ENCODE measurements at regions not wholly inside any gene's neighbourhood (a gene's known extent, or its start where the extent isn't known, plus 50 kb on each side); places are given as distances from the start of the nearest gene placed in this dataset.

DNA sequence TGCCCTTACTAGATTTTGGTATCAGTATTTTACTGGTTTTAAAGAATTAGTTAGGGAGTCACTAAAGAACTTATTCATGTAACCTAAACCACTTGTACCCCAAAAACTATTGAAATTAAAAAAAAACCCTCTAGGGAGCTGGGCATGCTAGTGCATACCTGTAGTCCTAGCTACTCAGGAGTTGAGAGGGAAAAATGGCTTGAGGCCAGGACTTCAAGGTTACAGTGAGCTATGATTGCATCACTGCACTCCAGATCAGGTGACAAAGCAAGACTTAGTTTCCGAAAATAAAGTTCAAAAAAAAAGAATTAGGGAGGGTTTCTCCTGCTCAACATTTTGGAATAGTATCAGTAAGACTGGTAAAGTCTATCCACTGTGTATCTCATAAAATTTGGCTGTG lies 364.4 kb upstream of the LUZP2 start:
- TF ChIP-seq ZNF8 (CRISPR knock-in tag; IDR thresholded peaks at IDR 0.05) (no peak), ZFP3 (CRISPR knock-in tag; IDR thresholded peaks at IDR 0.05) (no peak), SNAI2 (CRISPR knock-in tag; IDR thresholded peaks at IDR 0.05) (no peak)
- TF ChIP-seq, protein P1, sequence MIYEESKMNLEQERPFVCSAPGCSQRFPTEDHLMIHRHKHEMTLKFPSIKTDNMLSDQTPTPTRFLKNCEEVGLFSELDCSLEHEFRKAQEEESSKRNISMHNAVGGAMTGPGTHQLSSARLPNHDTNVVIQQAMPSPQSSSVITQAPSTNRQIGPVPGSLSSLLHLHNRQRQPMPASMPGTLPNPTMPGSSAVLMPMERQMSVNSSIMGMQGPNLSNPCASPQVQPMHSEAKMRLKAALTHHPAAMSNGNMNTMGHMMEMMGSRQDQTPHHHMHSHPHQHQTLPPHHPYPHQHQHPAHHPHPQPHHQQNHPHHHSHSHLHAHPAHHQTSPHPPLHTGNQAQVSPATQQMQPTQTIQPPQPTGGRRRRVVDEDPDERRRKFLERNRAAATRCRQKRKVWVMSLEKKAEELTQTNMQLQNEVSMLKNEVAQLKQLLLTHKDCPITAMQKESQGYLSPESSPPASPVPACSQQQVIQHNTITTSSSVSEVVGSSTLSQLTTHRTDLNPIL (CRISPR knock-in tag; IDR thresholded peaks at IDR 0.05; ENCODE audit: low read depth), result no peak
- no peak for ATAC-seq

DNA sequence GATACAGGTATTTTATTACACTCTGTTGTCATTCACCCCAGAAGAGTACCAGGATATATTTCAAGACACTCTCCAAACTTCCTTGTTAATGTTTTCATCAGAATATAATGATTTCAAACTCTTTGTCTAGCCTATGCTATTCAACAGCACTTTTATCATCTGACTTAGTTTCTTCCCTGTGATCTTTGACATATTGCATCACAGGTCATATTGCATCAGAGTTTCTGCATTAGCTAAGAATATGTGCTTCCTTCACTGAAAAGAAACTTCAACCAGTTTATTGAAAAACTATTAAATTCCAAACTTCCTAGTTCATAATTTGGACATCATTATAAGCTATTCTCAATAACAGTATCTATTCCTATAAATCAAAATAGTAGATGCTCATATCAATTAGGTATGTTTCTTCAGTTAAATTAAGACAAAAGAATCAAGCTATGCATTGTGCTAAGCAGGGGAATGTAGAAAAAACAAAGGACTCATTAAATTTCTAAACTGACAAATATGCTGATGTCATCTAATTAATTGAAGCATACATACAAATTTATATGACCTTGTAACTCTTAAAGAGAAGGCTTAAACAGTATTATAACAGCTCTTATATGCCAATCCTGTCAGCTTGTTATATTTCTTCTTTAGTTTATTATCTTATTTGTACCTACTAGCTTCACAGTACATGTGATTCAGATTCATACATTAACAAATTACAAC lies 361.8 kb upstream of the LUZP2 start:
- ATAC-seq, result no peak
- TF ChIP-seq SNAI2 (CRISPR knock-in tag; IDR thresholded peaks at IDR 0.05) (no peak), OSR1 (CRISPR knock-in tag; IDR thresholded peaks at IDR 0.05) (no peak), ZNF70 (CRISPR knock-in tag; IDR thresholded peaks at IDR 0.05) (no peak), CSDC2 (CRISPR knock-in tag; IDR thresholded peaks at IDR 0.05) (no peak), TOX (CRISPR knock-in tag; IDR thresholded peaks at IDR 0.05; ENCODE audit: borderline replicate concordance) (no peak), ISL1 (CRISPR knock-in tag; IDR thresholded peaks at IDR 0.05) (no peak), PPARA (CRISPR knock-in tag; IDR thresholded peaks at IDR 0.05; ENCODE audit: borderline replicate concordance) (no peak), ZNF565 (CRISPR knock-in tag; conservative IDR thresholded peaks at IDR 0.05; ENCODE audit: low read depth) (no peak), ZFP3 (CRISPR knock-in tag; IDR thresholded peaks at IDR 0.05) (no peak), ZNF8 (CRISPR knock-in tag; IDR thresholded peaks at IDR 0.05) (no peak), TCF4 (CRISPR knock-in tag; IDR thresholded peaks at IDR 0.05; ENCODE audit: borderline replicate concordance) (no peak), ARNTL (CRISPR knock-in tag; IDR thresholded peaks at IDR 0.05; ENCODE audit: borderline replicate concordance, low read depth) (no peak), ZC3H10 (CRISPR knock-in tag; IDR thresholded peaks at IDR 0.05) (no peak)
- TF ChIP-seq, protein P2, sequence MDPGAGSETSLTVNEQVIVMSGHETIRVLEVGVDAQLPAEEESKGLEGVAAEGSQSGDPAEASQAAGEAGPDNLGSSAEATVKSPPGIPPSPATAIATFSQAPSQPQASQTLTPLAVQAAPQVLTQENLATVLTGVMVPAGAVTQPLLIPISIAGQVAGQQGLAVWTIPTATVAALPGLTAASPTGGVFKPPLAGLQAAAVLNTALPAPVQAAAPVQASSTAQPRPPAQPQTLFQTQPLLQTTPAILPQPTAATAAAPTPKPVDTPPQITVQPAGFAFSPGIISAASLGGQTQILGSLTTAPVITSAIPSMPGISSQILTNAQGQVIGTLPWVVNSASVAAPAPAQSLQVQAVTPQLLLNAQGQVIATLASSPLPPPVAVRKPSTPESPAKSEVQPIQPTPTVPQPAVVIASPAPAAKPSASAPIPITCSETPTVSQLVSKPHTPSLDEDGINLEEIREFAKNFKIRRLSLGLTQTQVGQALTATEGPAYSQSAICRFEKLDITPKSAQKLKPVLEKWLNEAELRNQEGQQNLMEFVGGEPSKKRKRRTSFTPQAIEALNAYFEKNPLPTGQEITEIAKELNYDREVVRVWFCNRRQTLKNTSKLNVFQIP (CRISPR knock-in tag; IDR thresholded peaks at IDR 0.05; ENCODE audit: borderline replicate concordance, low read depth), result no peak
- TF ChIP-seq, protein P3, sequence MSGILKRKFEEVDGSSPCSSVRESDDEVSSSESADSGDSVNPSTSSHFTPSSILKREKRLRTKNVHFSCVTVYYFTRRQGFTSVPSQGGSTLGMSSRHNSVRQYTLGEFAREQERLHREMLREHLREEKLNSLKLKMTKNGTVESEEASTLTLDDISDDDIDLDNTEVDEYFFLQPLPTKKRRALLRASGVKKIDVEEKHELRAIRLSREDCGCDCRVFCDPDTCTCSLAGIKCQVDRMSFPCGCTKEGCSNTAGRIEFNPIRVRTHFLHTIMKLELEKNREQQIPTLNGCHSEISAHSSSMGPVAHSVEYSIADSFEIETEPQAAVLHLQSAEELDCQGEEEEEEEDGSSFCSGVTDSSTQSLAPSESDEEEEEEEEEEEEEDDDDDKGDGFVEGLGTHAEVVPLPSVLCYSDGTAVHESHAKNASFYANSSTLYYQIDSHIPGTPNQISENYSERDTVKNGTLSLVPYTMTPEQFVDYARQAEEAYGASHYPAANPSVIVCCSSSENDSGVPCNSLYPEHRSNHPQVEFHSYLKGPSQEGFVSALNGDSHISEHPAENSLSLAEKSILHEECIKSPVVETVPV (CRISPR knock-in tag; IDR thresholded peaks at IDR 0.05), result no peak
- TF ChIP-seq, protein P4, sequence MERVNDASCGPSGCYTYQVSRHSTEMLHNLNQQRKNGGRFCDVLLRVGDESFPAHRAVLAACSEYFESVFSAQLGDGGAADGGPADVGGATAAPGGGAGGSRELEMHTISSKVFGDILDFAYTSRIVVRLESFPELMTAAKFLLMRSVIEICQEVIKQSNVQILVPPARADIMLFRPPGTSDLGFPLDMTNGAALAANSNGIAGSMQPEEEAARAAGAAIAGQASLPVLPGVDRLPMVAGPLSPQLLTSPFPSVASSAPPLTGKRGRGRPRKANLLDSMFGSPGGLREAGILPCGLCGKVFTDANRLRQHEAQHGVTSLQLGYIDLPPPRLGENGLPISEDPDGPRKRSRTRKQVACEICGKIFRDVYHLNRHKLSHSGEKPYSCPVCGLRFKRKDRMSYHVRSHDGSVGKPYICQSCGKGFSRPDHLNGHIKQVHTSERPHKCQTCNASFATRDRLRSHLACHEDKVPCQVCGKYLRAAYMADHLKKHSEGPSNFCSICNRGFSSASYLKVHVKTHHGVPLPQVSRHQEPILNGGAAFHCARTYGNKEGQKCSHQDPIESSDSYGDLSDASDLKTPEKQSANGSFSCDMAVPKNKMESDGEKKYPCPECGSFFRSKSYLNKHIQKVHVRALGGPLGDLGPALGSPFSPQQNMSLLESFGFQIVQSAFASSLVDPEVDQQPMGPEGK (CRISPR knock-in tag; IDR thresholded peaks at IDR 0.05; ENCODE audit: borderline replicate concordance), result no peak

DNA sequence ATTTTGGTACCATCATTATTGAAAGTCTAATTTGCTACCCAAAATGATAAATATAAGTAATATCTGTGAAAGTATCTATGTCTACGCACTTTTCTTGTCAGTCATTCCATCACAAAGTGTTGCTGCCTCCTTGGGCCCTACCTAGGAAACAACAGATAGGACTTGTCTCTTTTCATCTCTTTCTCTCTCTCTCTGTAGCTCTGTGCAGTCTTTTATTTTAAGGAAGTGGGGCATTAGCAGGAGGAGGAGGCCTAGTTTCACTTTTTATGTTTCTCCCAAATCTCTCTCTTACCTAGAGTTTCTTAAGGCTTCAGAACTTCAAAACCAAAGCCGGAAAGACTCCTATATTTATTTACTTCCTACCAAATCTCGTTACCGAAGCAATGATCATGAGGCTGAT lies 354.8 kb upstream of the LUZP2 start:
- TF ChIP-seq ZNF70 (CRISPR knock-in tag; IDR thresholded peaks at IDR 0.05), result no peak
- TF ChIP-seq ZNF8 (CRISPR knock-in tag; IDR thresholded peaks at IDR 0.05), result no peak
- TF ChIP-seq SNAI2 (CRISPR knock-in tag; IDR thresholded peaks at IDR 0.05), result no peak
- TF ChIP-seq PPARA (CRISPR knock-in tag; IDR thresholded peaks at IDR 0.05; ENCODE audit: borderline replicate concordance), result no peak
- no peak for TF ChIP-seq RARB (CRISPR knock-in tag; IDR thresholded peaks at IDR 0.05)
- TF ChIP-seq ESRRG (CRISPR knock-in tag; IDR thresholded peaks at IDR 0.05), result no peak
- ATAC-seq, result no peak

DNA sequence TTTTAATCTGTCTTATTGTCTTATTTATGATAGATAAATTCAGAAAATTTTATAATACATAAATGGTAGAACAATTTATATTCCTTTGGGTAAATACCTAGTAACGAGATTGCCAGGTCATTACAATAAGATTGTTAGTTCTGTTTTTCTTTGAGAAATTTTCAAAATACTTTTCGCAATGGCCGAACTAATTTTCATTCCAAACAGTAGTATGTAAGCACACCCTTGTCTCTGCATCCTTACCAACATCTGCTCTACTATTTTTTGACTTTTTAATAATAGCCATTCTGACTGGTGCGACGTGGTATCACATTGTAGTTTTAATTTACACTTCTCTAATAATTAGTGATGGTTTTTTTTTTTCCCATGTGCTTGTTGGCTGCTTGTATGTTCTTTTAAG lies 351.4 kb upstream of the LUZP2 start:
- no peak for ATAC-seq
- TF ChIP-seq ZFP3 (CRISPR knock-in tag; IDR thresholded peaks at IDR 0.05), result no peak
- TF ChIP-seq ZNF565 (CRISPR knock-in tag; conservative IDR thresholded peaks at IDR 0.05; ENCODE audit: low read depth), result no peak
- TF ChIP-seq, protein P2 (CRISPR knock-in tag; IDR thresholded peaks at IDR 0.05; ENCODE audit: borderline replicate concordance, low read depth), result no peak
- no peak for TF ChIP-seq ISL1 (CRISPR knock-in tag; IDR thresholded peaks at IDR 0.05)
- TF ChIP-seq RARB (CRISPR knock-in tag; IDR thresholded peaks at IDR 0.05), result no peak
- TF ChIP-seq SNAI2 (CRISPR knock-in tag; IDR thresholded peaks at IDR 0.05), result no peak
- TF ChIP-seq, protein P4 (CRISPR knock-in tag; IDR thresholded peaks at IDR 0.05; ENCODE audit: borderline replicate concordance), result no peak
- TF ChIP-seq TOX (CRISPR knock-in tag; IDR thresholded peaks at IDR 0.05; ENCODE audit: borderline replicate concordance), result no peak
- TF ChIP-seq ZFP30 (CRISPR knock-in tag; IDR thresholded peaks at IDR 0.05), result no peak
